ENCODE measurements at regions not wholly inside any gene's neighbourhood (a gene's known extent, or its start where the extent isn't known, plus 50 kb on each side); places are given as distances from the start of the nearest gene placed in this dataset.

- RAD21 ChIA-PET (ENCODE audit: low non-redundant PET in 1 of 2, low total read pairs in 2 of 2, uncharacterized antibody in 2 of 2, unreplicated experiment in 2 of 2) = no interaction called here
- no TSS peak for BruUV-seq (replicated peaks)
- no peak overlapping the region for H3K27ac ChIP-seq (ENCODE audit: low read depth, low read length)
- H3K9me3 ChIP-seq (ENCODE audit: control insufficient read depth in 1 of 2, insufficient read depth in 1 of 2, low read depth in 1 of 2, low read length in 2 of 2) = no peaks in the 10 kb centered on the region; a peak in 1 of 4 replicates
- no peaks in the 10 kb centered on the region for H3K36me3 ChIP-seq (ENCODE audit: control insufficient read depth in 1 of 2, insufficient read depth in 2 of 2, low read length in 2 of 2)
- H3K4me2 ChIP-seq (ENCODE audit: low read length) = no peak overlapping the region
- POLR2A ChIA-PET = no interaction called here
- H3K27me3 ChIP-seq (ENCODE audit: insufficient read depth, low read length) = peaks cover 7% of the 10 kb centered on the region
- CTCF ChIA-PET = no interaction called here
- no peak overlapping the region for H3K4me3 ChIP-seq (replicated peaks in 1 of 2; ENCODE audit: low read depth in 1 of 2, low read length in 2 of 2)
- ATAC-seq = no peak
- no peaks in the 10 kb centered on the region for H3K4me1 ChIP-seq (ENCODE audit: control insufficient read depth in 1 of 2, insufficient read depth in 2 of 2, low read length in 2 of 2)
- H3K9ac ChIP-seq (ENCODE audit: low read length) = no peak overlapping the region
- H3K79me2 ChIP-seq (ENCODE audit: insufficient read depth, low read length) = no peaks in the 10 kb centered on the region
- H4K20me1 ChIP-seq (ENCODE audit: insufficient read depth) = no peaks in the 10 kb centered on the region
- H2AFZ ChIP-seq (ENCODE audit: low read depth, low read length, poor library complexity, severe bottlenecking) = no peak overlapping the region
- intact Hi-C loops (cut with micrococcal nuclease) = no loop called here
- H3K9me2 ChIP-seq (ENCODE audit: insufficient read depth) = no peaks in the 10 kb centered on the region
- no peak for DNase-seq (ENCODE audit: low read depth, low spot score)
- TF ChIP-seq MAX (IDR thresholded peaks at IDR 0.05) (no peak), CEBPB (IDR thresholded peaks at IDR 0.05; ENCODE audit: low read depth) (no peak), ZBTB33 (IDR thresholded peaks at IDR 0.05; ENCODE audit: extremely low read depth, insufficient replicate concordance, low read length) (no peak), POLR2AphosphoS5 (IDR thresholded peaks at IDR 0.05; ENCODE audit: low read depth, low read length) (no peak), ZNF274 (IDR thresholded peaks at IDR 0.05; ENCODE audit: low read depth, low read length) (no peak), POLR2A (IDR thresholded peaks at IDR 0.05; ENCODE audit: borderline replicate concordance, extremely low read depth, insufficient read depth, insufficient read length) (no peak), CBX3 (IDR thresholded peaks at IDR 0.05; ENCODE audit: low read depth) (no peak), RAD21 (IDR thresholded peaks at IDR 0.05; ENCODE audit: low read depth) (no peak), ZFX (IDR thresholded peaks at IDR 0.05) (no peak), FOSL1 (IDR thresholded peaks at IDR 0.05; ENCODE audit: low read depth) (no peak), SRF (IDR thresholded peaks at IDR 0.05; ENCODE audit: low read depth) (no peak), EZH2 (IDR thresholded peaks at IDR 0.05) (no peak), EZH2phosphoT487 (IDR thresholded peaks at IDR 0.05; ENCODE audit: borderline replicate concordance) (no peak), TCF7L2 (IDR thresholded peaks at IDR 0.05; ENCODE audit: borderline replicate concordance, extremely low read depth, insufficient read depth, insufficient read length) (no peak), SP1 (IDR thresholded peaks at IDR 0.05; ENCODE audit: low read depth) (no peak), EGR1 (IDR thresholded peaks at IDR 0.05; ENCODE audit: low read depth) (no peak), ELF1 (IDR thresholded peaks at IDR 0.05; ENCODE audit: borderline replicate concordance, low read depth) (no peak)
- TF ChIP-seq, protein P1, sequence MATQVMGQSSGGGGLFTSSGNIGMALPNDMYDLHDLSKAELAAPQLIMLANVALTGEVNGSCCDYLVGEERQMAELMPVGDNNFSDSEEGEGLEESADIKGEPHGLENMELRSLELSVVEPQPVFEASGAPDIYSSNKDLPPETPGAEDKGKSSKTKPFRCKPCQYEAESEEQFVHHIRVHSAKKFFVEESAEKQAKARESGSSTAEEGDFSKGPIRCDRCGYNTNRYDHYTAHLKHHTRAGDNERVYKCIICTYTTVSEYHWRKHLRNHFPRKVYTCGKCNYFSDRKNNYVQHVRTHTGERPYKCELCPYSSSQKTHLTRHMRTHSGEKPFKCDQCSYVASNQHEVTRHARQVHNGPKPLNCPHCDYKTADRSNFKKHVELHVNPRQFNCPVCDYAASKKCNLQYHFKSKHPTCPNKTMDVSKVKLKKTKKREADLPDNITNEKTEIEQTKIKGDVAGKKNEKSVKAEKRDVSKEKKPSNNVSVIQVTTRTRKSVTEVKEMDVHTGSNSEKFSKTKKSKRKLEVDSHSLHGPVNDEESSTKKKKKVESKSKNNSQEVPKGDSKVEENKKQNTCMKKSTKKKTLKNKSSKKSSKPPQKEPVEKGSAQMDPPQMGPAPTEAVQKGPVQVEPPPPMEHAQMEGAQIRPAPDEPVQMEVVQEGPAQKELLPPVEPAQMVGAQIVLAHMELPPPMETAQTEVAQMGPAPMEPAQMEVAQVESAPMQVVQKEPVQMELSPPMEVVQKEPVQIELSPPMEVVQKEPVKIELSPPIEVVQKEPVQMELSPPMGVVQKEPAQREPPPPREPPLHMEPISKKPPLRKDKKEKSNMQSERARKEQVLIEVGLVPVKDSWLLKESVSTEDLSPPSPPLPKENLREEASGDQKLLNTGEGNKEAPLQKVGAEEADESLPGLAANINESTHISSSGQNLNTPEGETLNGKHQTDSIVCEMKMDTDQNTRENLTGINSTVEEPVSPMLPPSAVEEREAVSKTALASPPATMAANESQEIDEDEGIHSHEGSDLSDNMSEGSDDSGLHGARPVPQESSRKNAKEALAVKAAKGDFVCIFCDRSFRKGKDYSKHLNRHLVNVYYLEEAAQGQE (IDR thresholded peaks at IDR 0.05; ENCODE audit: low read depth) = no peak
- TF ChIP-seq, protein P2, sequence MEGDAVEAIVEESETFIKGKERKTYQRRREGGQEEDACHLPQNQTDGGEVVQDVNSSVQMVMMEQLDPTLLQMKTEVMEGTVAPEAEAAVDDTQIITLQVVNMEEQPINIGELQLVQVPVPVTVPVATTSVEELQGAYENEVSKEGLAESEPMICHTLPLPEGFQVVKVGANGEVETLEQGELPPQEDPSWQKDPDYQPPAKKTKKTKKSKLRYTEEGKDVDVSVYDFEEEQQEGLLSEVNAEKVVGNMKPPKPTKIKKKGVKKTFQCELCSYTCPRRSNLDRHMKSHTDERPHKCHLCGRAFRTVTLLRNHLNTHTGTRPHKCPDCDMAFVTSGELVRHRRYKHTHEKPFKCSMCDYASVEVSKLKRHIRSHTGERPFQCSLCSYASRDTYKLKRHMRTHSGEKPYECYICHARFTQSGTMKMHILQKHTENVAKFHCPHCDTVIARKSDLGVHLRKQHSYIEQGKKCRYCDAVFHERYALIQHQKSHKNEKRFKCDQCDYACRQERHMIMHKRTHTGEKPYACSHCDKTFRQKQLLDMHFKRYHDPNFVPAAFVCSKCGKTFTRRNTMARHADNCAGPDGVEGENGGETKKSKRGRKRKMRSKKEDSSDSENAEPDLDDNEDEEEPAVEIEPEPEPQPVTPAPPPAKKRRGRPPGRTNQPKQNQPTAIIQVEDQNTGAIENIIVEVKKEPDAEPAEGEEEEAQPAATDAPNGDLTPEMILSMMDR (IDR thresholded peaks at IDR 0.05 in 2 of 3, conservative IDR thresholded peaks at IDR 0.05 in 1 of 3; ENCODE audit: borderline replicate concordance in 1 of 3, insufficient read depth in 1 of 3, low read depth in 2 of 3, low read length in 2 of 3) = no peak
- TF ChIP-seq, protein P3, sequence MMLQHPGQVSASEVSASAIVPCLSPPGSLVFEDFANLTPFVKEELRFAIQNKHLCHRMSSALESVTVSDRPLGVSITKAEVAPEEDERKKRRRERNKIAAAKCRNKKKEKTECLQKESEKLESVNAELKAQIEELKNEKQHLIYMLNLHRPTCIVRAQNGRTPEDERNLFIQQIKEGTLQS (IDR thresholded peaks at IDR 0.05) = no peak
Observed at GRCh38 chr16:49085686-49086085, 196.0 kb downstream of the CBLN1 start.
